ENCODE measurements at regions not wholly inside any gene's neighbourhood (a gene's known extent, or its start where the extent isn't known, plus 50 kb on each side); places are given as distances from the start of the nearest gene placed in this dataset.

DNA sequence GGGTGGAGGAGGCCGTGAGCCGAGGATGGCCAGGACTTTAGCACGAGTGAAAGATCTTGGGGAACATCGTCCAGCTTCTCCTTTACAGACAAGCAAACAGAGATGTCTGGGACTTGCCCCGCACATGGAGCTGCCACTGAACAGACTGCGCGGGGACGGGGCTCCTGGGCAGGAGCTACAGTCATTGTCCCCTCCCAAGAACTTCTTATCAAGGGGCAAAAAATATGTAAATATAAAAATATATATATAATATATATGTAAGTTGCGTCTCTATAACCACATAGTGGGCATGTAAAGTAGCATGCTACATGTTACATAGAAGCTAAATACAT, 245.0 kb upstream of the SALL3 start:
- no peaks in the 10 kb centered on the region for H3K27me3 ChIP-seq (ENCODE audit: insufficient read depth, insufficient read length)
- H3K4me3 ChIP-seq (ENCODE audit: insufficient read length, low read depth): no peak overlapping the region
- DNase-seq (ENCODE audit: low read depth, low spot score): no peak
- no peaks in the 10 kb centered on the region for H3K36me3 ChIP-seq (ENCODE audit: insufficient read depth, insufficient read length, low read length)
- H3K9ac ChIP-seq (ENCODE audit: insufficient read length, low read depth): no peak overlapping the region
- H3K9me3 ChIP-seq (ENCODE audit: insufficient read depth, low read length): no peaks in the 10 kb centered on the region
- H3K4me1 ChIP-seq (ENCODE audit: insufficient read depth, insufficient read length): peaks cover 5% of the 10 kb centered on the region
- TF ChIP-seq ZNF274 (IDR thresholded peaks at IDR 0.05; ENCODE audit: low read depth, low read length): no peak
- no peak for TF ChIP-seq YY1 (IDR thresholded peaks at IDR 0.05; ENCODE audit: insufficient read depth, insufficient read length)
- no peak for TF ChIP-seq SUZ12 (IDR thresholded peaks at IDR 0.05; ENCODE audit: extremely low read depth, insufficient read depth, insufficient read length)

DNA sequence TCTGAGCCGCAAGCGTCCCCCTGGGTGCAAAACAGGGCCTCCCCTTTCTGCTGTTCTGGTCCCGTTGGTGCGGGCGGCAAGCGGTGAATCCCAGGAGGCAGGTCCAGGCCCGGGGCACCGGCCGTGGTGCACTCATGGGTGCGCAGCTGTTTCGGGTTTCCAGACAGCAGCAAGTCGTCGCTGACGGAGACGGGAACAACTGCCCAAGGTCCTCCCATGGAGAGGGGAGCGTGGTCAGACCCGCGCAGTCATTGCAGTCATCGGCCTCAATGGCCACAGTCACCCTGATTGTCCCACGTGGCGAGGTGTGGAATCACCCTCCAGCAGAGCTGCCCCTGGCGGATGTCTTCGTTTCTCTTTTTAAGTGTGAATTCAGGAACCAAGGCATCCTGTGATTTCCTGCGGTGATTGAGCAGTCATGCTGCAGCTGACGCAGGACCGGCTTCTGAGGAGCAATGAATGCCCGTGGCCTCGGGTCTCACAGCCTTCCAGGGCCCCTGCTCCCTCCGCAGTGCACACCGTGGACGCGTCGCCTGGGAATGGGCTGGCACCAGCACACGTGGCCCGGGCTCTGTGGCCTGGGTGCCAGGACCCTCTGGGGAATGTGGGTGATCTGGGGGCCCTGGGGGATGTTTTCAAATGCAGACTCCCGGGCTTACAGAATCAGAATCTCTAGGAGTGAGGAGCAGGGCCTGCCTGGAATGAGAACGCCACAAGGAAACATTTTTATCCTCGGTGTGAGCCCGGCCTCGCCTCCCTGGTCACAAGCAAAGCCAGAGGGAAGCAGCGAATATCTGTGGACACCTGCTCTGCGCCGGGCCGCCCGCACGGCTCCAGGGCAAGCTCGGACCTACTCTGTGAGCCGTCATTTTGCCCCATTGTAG, 244.2 kb upstream of the SALL3 start:
- Histone ChIP-seq H3K36me3 (ENCODE audit: insufficient read depth, insufficient read length, low read length) (no peaks in the 10 kb centered on the region), H3K9ac (ENCODE audit: insufficient read length, low read depth) (peak overlapping the region; percentile 1), H3K9me3 (ENCODE audit: insufficient read depth, low read length) (no peaks in the 10 kb centered on the region), H3K4me1 (ENCODE audit: insufficient read depth, insufficient read length) (peaks cover 5% of the 10 kb centered on the region), H3K4me3 (ENCODE audit: insufficient read length, low read depth) (no peak overlapping the region), H3K27me3 (ENCODE audit: insufficient read depth, insufficient read length) (no peaks in the 10 kb centered on the region)
- TF ChIP-seq YY1 (IDR thresholded peaks at IDR 0.05; ENCODE audit: insufficient read depth, insufficient read length): no peak
- no peak for TF ChIP-seq SUZ12 (IDR thresholded peaks at IDR 0.05; ENCODE audit: extremely low read depth, insufficient read depth, insufficient read length)
- no peak for TF ChIP-seq ZNF274 (IDR thresholded peaks at IDR 0.05; ENCODE audit: low read depth, low read length)
- no peak for DNase-seq (ENCODE audit: low read depth, low spot score)

DNA sequence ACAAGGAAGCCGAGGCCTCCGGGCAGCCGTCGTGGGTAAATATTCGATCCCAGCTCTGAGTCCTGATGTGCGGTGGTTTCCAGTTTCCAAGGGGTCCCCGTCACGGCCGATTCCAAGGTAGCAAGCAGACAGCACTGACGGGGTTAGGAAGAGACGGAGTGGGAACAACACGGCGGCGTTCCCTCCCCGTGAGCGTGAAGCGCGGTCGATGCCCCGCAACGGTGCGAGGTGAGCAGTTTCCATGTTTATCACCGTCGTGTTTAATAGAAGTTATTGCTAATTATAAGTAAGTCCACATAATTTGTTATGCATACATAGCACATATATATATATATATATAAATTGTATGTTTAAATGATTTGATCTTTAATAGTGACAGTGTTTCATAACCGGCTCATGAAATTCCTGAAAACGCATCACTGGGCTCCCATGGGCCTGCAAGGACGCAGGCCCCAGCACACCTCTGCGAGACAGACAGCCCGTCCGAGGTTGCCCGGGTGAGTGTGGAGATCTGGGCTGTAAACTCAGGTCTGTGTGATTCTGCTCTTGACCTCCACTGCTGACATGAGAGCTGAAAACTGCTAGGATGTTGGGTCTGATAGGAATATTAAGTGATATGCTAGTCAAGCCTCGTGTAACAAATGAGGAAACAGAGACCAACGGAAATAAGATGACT, 243.5 kb upstream of the SALL3 start:
- H3K4me3 ChIP-seq (ENCODE audit: insufficient read length, low read depth): no peak overlapping the region
- H3K9ac ChIP-seq (ENCODE audit: insufficient read length, low read depth): no peak overlapping the region
- no peaks in the 10 kb centered on the region for H3K36me3 ChIP-seq (ENCODE audit: insufficient read depth, insufficient read length, low read length)
- no peaks in the 10 kb centered on the region for H3K9me3 ChIP-seq (ENCODE audit: insufficient read depth, low read length)
- TF ChIP-seq YY1 (IDR thresholded peaks at IDR 0.05; ENCODE audit: insufficient read depth, insufficient read length) (no peak), SUZ12 (IDR thresholded peaks at IDR 0.05; ENCODE audit: extremely low read depth, insufficient read depth, insufficient read length) (no peak), ZNF274 (IDR thresholded peaks at IDR 0.05; ENCODE audit: low read depth, low read length) (no peak)
- H3K4me1 ChIP-seq (ENCODE audit: insufficient read depth, insufficient read length): peaks cover 5% of the 10 kb centered on the region
- no peaks in the 10 kb centered on the region for H3K27me3 ChIP-seq (ENCODE audit: insufficient read depth, insufficient read length)
- DNase-seq (ENCODE audit: low read depth, low spot score): no peak

DNA sequence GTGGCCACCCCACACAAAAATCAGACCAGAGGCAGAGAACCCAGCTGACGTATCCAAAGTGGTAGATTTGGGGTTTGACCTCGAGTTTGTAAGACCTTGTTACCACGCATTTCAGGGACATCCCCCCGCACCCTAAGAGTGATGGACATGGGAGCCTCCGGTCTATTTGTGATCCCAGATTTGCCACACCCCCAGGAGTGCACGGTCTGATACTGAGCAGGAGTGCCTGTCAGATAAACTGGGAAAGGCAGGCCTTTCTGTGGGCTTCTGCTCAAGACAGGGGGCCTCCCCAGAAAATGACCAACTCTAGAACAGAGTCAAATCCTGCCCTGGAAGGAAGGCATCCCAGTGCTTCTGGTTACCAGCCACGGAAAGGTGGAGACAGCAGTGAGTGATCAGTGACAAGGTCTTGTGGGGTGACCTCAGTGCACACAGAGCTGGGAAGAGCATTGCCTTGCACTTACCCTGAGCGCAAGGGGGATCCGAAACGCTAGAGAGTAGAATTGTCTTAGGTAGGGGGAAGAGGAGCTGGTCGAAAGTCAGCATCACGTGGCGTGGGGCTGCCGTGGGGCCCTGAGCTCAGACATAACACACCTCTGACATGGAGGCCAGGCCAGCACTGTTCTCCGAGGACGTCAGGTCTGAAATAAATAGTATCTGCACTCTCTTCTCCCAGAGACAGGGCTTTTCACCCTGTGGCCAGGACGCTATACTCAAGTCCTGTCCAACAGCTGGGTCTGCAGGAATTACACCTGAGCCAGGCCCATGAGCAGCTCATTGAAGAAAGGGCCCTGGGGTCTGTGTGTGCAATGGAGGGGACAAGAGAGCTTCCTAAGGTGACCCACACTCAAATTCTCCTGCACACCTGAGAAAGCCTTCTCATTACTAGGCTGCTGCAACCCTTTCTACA, 242.4 kb upstream of the SALL3 start:
- H3K9ac ChIP-seq (ENCODE audit: insufficient read length, low read depth): no peak overlapping the region
- H3K4me1 ChIP-seq (ENCODE audit: insufficient read depth, insufficient read length): peaks cover 3% of the 10 kb centered on the region
- no peaks in the 10 kb centered on the region for H3K36me3 ChIP-seq (ENCODE audit: insufficient read depth, insufficient read length, low read length)
- TF ChIP-seq YY1 (IDR thresholded peaks at IDR 0.05; ENCODE audit: insufficient read depth, insufficient read length): no peak
- no peak for TF ChIP-seq ZNF274 (IDR thresholded peaks at IDR 0.05; ENCODE audit: low read depth, low read length)
- TF ChIP-seq SUZ12 (IDR thresholded peaks at IDR 0.05; ENCODE audit: extremely low read depth, insufficient read depth, insufficient read length): no peak
- DNase-seq (ENCODE audit: low read depth, low spot score): no peak
- no peak overlapping the region for H3K4me3 ChIP-seq (ENCODE audit: insufficient read length, low read depth)
- no peaks in the 10 kb centered on the region for H3K27me3 ChIP-seq (ENCODE audit: insufficient read depth, insufficient read length)
- no peaks in the 10 kb centered on the region for H3K9me3 ChIP-seq (ENCODE audit: insufficient read depth, low read length)

DNA sequence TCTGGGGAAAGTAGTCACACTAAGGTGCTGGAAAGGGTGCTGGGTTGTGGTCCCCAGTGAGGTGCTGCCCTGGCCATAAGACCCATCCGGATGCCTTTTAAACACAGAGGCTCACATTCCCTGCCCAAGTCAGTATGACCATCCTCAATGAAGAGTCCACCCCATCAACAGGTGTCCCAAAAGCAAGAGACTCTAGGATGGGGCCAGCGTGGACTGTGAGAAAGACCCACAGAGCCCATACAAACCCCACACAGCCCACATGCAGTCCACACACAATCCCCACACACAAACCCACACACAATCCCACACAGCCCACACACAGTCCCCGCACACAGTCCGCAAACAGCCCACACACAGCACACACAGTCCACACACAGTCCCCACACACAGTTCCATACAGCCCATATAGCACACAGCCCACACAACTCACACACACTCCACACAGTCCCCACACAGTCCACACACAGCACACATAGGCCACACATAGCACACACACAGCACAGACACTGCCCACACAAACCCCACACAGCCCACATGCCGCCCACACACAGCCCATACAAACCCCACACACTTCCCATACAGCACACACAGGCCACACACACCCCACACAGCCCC, 241.4 kb upstream of the SALL3 start:
- Histone ChIP-seq H3K9me3 (ENCODE audit: insufficient read depth, low read length) (no peaks in the 10 kb centered on the region), H3K27me3 (ENCODE audit: insufficient read depth, insufficient read length) (no peaks in the 10 kb centered on the region), H3K4me3 (ENCODE audit: insufficient read length, low read depth) (no peak overlapping the region), H3K4me1 (ENCODE audit: insufficient read depth, insufficient read length) (peaks cover 3% of the 10 kb centered on the region), H3K36me3 (ENCODE audit: insufficient read depth, insufficient read length, low read length) (no peaks in the 10 kb centered on the region), H3K9ac (ENCODE audit: insufficient read length, low read depth) (no peak overlapping the region)
- TF ChIP-seq ZNF274 (IDR thresholded peaks at IDR 0.05; ENCODE audit: low read depth, low read length) (no peak), YY1 (IDR thresholded peaks at IDR 0.05; ENCODE audit: insufficient read depth, insufficient read length) (no peak), SUZ12 (IDR thresholded peaks at IDR 0.05; ENCODE audit: extremely low read depth, insufficient read depth, insufficient read length) (no peak)
- no peak for DNase-seq (ENCODE audit: low read depth, low spot score)

DNA sequence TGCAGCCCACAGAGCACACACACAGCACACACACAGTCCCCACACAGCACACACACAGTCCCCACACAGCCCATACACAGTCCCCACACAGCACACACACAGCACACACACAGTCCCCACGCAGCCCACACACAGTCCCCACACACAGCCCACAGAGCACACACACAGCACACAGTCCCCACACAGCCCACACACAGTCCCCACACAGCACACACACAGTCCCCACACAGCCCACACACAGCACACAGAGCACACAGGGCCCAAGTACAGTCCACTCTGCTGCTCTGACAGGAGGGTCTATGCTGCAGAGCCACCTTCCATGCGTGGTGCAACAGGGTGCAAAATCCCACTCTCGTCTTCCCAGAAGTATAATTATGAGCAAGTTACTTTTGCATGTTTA, 240.5 kb upstream of the SALL3 start:
- H3K9ac ChIP-seq (ENCODE audit: insufficient read length, low read depth): no peak overlapping the region
- no peaks in the 10 kb centered on the region for H3K36me3 ChIP-seq (ENCODE audit: insufficient read depth, insufficient read length, low read length)
- TF ChIP-seq SUZ12 (IDR thresholded peaks at IDR 0.05; ENCODE audit: extremely low read depth, insufficient read depth, insufficient read length): no peak
- no peak for TF ChIP-seq YY1 (IDR thresholded peaks at IDR 0.05; ENCODE audit: insufficient read depth, insufficient read length)
- no peak for TF ChIP-seq ZNF274 (IDR thresholded peaks at IDR 0.05; ENCODE audit: low read depth, low read length)
- DNase-seq (ENCODE audit: low read depth, low spot score): no peak
- peaks cover 3% of the 10 kb centered on the region for H3K4me1 ChIP-seq (ENCODE audit: insufficient read depth, insufficient read length)
- no peaks in the 10 kb centered on the region for H3K27me3 ChIP-seq (ENCODE audit: insufficient read depth, insufficient read length)
- H3K9me3 ChIP-seq (ENCODE audit: insufficient read depth, low read length): no peaks in the 10 kb centered on the region
- no peak overlapping the region for H3K4me3 ChIP-seq (ENCODE audit: insufficient read length, low read depth)
